Omental fat pad (tissue), 3 donors: ENCODE measurements at regions not wholly inside any gene's neighbourhood (a gene's known extent, or its start where the extent isn't known, plus 50 kb on each side); places are given as distances from the start of the nearest gene placed in this dataset.

ENCODE experiments used
- ATAC-seq: fragments of 150-250 bp; one replicate; pipeline ENCODE4 v1.9.1; 2016; ENCODE audit warnings: mild to moderate bottlenecking, moderate library complexity; ENCODE audit not compliant: low FRiP score
- DNase-seq: peaks from one replicate; pipeline ENCODE4 v3.0.0-alpha.2; 2019; ENCODE audit warnings: low spot score
- CTCF ChIP-seq, 3 donors: fragments of 450-650 bp; IDR thresholded peaks; one replicate each; pipeline ENCODE4 v1.5.1; 2016 to 2017; ENCODE audit warnings: antibody characterized with exemption in 3 of 3, mild to moderate bottlenecking in 3 of 3, moderate library complexity in 2 of 3

GRCh38 chr16:82364690-82365089 lies 194.7 kb upstream of the MPHOSPH6 start:
- no peak for DNase-seq
- no peak for ATAC-seq
- TF ChIP-seq CTCF (IDR thresholded peaks at IDR 0.05): no peak

GRCh38 chr16:82363026-82363816 lies 193.2 kb upstream of the MPHOSPH6 start:
- DNase-seq (no peak), ATAC-seq (no peak)

GRCh38 chr16:82361885-82362284 lies 191.9 kb upstream of the MPHOSPH6 start:
- ATAC-seq: no peak
- no peak for TF ChIP-seq CTCF (IDR thresholded peaks at IDR 0.05)
- no peak for DNase-seq

More at GRCh38 chr16:82363026-82363816, 193.2 kb upstream of the MPHOSPH6 start:
- no peak for TF ChIP-seq CTCF (IDR thresholded peaks at IDR 0.05)

GRCh38 chr16:82360024-82360783 lies 190.2 kb upstream of the MPHOSPH6 start:
- no peak for DNase-seq
- TF ChIP-seq CTCF (IDR thresholded peaks at IDR 0.05): no peak
- ATAC-seq: no peak

GRCh38 chr16:82358606-82359221 lies 188.7 kb upstream of the MPHOSPH6 start:
- ATAC-seq: no peak
- TF ChIP-seq CTCF (IDR thresholded peaks at IDR 0.05): no peak
- no peak for DNase-seq

GRCh38 chr16:82358161-82358560 lies 188.1 kb upstream of the MPHOSPH6 start:
- ATAC-seq (no peak), DNase-seq (no peak)
- no peak for TF ChIP-seq CTCF (IDR thresholded peaks at IDR 0.05)
